ENCODE measurements at regions not wholly inside any gene's neighbourhood (a gene's known extent, or its start where the extent isn't known, plus 50 kb on each side); places are given as distances from the start of the nearest gene placed in this dataset.

- Histone ChIP-seq H3K4me1 (ENCODE audit: insufficient read depth, low read length, poor library complexity, severe bottlenecking) (no peaks in the 10 kb centered on the region), H3K27ac (ENCODE audit: low read depth, low read length, poor library complexity, severe bottlenecking) (no peak overlapping the region), H3K4me3 (ENCODE audit: low read depth, low read length, poor library complexity, severe bottlenecking) (no peak overlapping the region), H3K27me3 (replicated peaks; ENCODE audit: insufficient read depth, low read depth, low read length, poor library complexity) (no peaks in the 10 kb centered on the region), H3K9me3 (ENCODE audit: low read depth, low read length, poor library complexity, severe bottlenecking) (no peaks in the 10 kb centered on the region), H3K36me3 (ENCODE audit: insufficient read depth, low read length, poor library complexity, severe bottlenecking) (no peaks in the 10 kb centered on the region)
- ChIA-PET POLR2A (ENCODE audit: low non-redundant PET) (no interaction called here), CTCF (no interaction called here)
- DNase-seq (ENCODE audit: low spot score) = no peak
- BruUV-seq (replicated peaks) = no TSS peak
- intact Hi-C loops (cut with micrococcal nuclease; ENCODE audit: unreplicated experiment) = no loop called here
- TF ChIP-seq CTCF (conservative IDR thresholded peaks at IDR 0.05; ENCODE audit: low read depth, low read length) (no peak), EZH2 (IDR thresholded peaks at IDR 0.05; ENCODE audit: borderline replicate concordance, low read depth, low read length, poor library complexity, severe bottlenecking) (no peak)
Measured at GRCh38 chr12:107415834-107416233, 269.8 kb upstream of the PWP1 start.

- POLR2A ChIA-PET (ENCODE audit: low non-redundant PET) = no interaction called here
- Histone ChIP-seq H3K4me3 (ENCODE audit: low read depth, low read length, poor library complexity, severe bottlenecking) (no peak overlapping the region), H3K36me3 (ENCODE audit: insufficient read depth, low read length, poor library complexity, severe bottlenecking) (no peaks in the 10 kb centered on the region), H3K4me1 (ENCODE audit: insufficient read depth, low read length, poor library complexity, severe bottlenecking) (no peaks in the 10 kb centered on the region), H3K27me3 (replicated peaks; ENCODE audit: insufficient read depth, low read depth, low read length, poor library complexity) (no peaks in the 10 kb centered on the region), H3K9me3 (ENCODE audit: low read depth, low read length, poor library complexity, severe bottlenecking) (no peaks in the 10 kb centered on the region), H3K27ac (ENCODE audit: low read depth, low read length, poor library complexity, severe bottlenecking) (no peak overlapping the region)
- CTCF ChIA-PET = no interaction called here
- intact Hi-C loops (cut with micrococcal nuclease; ENCODE audit: unreplicated experiment) = no loop called here
- no peak for DNase-seq (ENCODE audit: low spot score)
- TF ChIP-seq EZH2 (IDR thresholded peaks at IDR 0.05; ENCODE audit: borderline replicate concordance, low read depth, low read length, poor library complexity, severe bottlenecking) (no peak), CTCF (conservative IDR thresholded peaks at IDR 0.05; ENCODE audit: low read depth, low read length) (no peak)
- BruUV-seq (replicated peaks) = no TSS peak
Measured at GRCh38 chr12:107417004-107417403, 268.6 kb upstream of the PWP1 start.

- TF ChIP-seq EZH2 (IDR thresholded peaks at IDR 0.05; ENCODE audit: borderline replicate concordance, low read depth, low read length, poor library complexity, severe bottlenecking) (no peak), CTCF (conservative IDR thresholded peaks at IDR 0.05; ENCODE audit: low read depth, low read length) (no peak)
- no peak for DNase-seq (ENCODE audit: low spot score)
- POLR2A ChIA-PET (ENCODE audit: low non-redundant PET) = no interaction called here
- no peak overlapping the region for H3K4me3 ChIP-seq (ENCODE audit: low read depth, low read length, poor library complexity, severe bottlenecking)
- H3K27ac ChIP-seq (ENCODE audit: low read depth, low read length, poor library complexity, severe bottlenecking) = no peak overlapping the region
- H3K4me1 ChIP-seq (ENCODE audit: insufficient read depth, low read length, poor library complexity, severe bottlenecking) = no peaks in the 10 kb centered on the region
- H3K27me3 ChIP-seq (replicated peaks; ENCODE audit: insufficient read depth, low read depth, low read length, poor library complexity) = no peaks in the 10 kb centered on the region
- no peaks in the 10 kb centered on the region for H3K36me3 ChIP-seq (ENCODE audit: insufficient read depth, low read length, poor library complexity, severe bottlenecking)
- no TSS peak for BruUV-seq (replicated peaks)
- CTCF ChIA-PET = no interaction called here
- intact Hi-C loops (cut with micrococcal nuclease; ENCODE audit: unreplicated experiment) = no loop called here
- no peaks in the 10 kb centered on the region for H3K9me3 ChIP-seq (ENCODE audit: low read depth, low read length, poor library complexity, severe bottlenecking)
Measured at GRCh38 chr12:107418981-107419380, 266.6 kb upstream of the PWP1 start.
